Fibroblast of pulmonary artery (primary cell): ENCODE measurements at regions not wholly inside any gene's neighbourhood (a gene's known extent, or its start where the extent isn't known, plus 50 kb on each side); places are given as distances from the start of the nearest gene placed in this dataset.

Source experiments
- DNase-seq: peaks from one replicate; pipeline ENCODE4 v3.0.0-alpha.2; 2010; ENCODE audit warnings: low read depth
- H3K4me3 ChIP-seq: replicated peaks from 2 replicates; pipeline ENCODE4 v1.5.1; 2011; ENCODE audit warnings: low read depth, mild to moderate bottlenecking, control low read depth, low read length, moderate library complexity
- TF ChIP-seq, protein P1 (sequence below): IDR thresholded peaks from 2 replicates; pipeline ENCODE4 v1.5.1; 2011; ENCODE audit warnings: mild to moderate bottlenecking, control low read depth, low read length, inconsistent platforms; ENCODE audit errors: missing control alignments

DNA sequence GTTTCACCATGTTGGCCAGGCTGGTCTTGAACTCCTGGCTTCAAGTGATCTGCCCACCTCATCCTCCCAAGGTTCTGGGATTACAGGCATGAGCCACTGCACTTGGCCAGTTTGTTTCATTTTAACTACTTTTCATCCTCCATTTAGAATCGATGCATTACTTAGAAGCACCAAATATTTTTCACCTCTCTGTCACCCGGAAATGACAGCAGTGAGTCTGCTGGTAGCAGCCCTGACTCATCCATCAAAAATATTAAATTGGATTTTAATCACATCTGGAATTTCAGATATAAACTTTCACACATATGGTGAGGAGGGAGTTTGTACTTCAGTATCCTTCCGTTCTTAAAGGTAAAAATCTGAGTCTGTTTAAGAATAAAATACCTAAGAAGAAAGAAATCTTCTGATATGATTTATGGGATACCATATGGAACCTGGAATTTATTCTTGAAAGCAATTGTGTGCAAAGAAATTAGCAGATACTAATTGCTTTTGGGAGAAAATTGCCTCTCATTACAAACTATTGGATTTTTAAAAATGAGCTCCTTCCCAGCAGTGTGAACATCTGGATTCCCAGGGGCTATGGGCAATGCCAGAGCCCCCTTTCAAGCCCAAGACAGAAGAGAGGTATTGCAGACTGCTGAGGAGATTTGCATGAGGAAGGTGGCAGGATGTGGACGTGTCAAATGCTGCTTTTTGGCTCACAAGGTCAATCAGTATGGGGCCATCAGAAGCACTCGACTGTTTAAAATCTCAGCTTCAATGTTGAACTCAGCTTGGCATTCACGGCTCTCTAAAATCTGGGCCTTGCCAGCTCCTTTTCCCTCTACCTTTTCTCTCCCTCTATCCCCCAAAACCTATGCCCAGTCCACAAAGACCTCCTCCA lies 279.5 kb upstream of the SIX2 start:
- DNase-seq, result peak; percentile 36
- H3K4me3 ChIP-seq, result no peak overlapping the region
- TF ChIP-seq, protein P1, sequence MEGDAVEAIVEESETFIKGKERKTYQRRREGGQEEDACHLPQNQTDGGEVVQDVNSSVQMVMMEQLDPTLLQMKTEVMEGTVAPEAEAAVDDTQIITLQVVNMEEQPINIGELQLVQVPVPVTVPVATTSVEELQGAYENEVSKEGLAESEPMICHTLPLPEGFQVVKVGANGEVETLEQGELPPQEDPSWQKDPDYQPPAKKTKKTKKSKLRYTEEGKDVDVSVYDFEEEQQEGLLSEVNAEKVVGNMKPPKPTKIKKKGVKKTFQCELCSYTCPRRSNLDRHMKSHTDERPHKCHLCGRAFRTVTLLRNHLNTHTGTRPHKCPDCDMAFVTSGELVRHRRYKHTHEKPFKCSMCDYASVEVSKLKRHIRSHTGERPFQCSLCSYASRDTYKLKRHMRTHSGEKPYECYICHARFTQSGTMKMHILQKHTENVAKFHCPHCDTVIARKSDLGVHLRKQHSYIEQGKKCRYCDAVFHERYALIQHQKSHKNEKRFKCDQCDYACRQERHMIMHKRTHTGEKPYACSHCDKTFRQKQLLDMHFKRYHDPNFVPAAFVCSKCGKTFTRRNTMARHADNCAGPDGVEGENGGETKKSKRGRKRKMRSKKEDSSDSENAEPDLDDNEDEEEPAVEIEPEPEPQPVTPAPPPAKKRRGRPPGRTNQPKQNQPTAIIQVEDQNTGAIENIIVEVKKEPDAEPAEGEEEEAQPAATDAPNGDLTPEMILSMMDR, result no peak

DNA sequence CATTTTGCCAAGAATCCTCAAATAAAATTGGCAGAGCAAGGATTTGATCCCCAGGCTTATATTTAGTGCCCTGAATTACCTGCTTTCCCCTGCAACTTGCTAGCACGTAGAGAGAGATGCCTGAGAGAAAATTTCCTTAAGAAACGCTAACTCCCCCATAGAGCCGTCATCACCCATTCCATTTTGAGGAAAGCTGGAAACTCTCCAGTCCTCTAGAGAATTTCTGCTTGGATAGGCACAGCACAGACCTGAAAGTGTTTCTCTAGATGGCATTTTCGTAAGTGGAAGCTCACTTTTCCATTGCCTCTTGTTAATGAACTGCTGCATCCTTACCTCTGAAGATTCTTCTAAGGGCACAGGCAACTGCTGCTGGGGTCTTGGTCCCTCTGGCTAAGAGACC lies 277.8 kb upstream of the SIX2 start:
- TF ChIP-seq, protein P1, result no peak
- peak; percentile 77 for DNase-seq
- H3K4me3 ChIP-seq, result no peak overlapping the region

DNA sequence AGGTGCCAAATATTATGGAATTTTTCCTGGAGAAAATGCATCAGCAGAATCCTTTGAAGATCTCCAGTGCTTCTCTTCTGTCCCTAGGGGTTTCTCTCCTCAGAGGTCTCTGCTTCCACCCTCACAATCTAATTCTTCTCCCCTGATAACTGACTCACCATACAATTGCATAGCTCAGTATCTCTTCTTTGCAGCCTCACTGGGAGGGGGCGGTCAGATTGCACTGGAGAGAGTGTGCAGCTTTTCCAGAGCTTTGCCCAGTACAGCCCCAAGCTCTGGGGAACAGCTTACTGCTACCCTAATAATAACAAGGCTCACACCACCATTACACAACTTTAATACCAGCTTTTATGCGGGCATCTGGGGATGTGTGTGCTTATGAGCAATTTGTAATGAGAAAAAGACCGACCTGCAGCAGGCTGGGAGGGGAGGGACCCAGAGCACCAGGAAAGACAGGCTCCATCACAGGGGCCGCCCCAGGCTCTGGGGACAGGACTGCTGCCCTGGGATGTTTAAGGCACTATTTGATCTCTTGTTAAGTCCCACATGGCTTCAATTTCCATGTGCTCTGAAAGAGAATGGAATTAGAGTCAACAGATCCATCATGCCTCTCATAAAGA lies 276.6 kb upstream of the SIX2 start:
- H3K4me3 ChIP-seq, result no peak overlapping the region
- DNase-seq, result no peak
- TF ChIP-seq, protein P1, result no peak

DNA sequence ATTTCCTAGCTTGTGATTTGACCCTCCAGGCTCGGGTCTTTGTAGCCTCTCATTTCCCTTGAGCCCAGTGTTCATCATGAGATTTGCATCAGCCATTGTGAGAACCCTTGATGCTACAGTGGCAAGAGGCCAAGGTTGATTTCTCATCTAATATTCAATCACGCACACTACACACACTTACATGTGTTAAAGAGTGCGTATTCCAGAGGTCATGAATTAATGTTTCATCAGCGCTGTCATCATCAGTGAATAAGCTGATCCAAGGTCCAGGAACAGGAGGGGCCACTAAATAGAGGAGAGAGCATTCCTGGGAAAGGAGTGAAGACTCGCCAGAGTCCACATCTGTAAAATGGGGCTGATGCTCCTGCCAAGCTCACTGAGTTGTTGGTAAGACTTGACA lies 276.1 kb upstream of the SIX2 start:
- DNase-seq, result no peak
- no peak overlapping the region for H3K4me3 ChIP-seq
- TF ChIP-seq, protein P1, result no peak

DNA sequence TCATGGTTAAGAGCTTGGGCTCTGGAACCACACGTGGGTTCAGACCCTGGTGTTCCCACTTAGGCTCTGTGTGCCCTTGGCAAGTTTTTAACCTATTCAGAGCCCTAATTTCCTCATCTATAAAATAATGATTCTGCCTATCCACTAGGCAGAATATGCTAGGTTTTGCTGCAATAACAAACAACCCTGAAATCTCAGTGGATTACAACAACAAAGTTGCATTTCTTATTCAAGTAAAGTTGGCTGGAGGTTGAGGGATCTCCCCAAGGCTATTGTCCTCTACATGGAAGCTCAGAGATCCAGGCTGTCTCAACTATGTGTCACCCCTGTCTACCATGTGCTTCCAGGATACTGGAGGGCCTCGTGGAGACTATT lies 275.4 kb upstream of the SIX2 start:
- DNase-seq, result no peak
- TF ChIP-seq, protein P1, result no peak

DNA sequence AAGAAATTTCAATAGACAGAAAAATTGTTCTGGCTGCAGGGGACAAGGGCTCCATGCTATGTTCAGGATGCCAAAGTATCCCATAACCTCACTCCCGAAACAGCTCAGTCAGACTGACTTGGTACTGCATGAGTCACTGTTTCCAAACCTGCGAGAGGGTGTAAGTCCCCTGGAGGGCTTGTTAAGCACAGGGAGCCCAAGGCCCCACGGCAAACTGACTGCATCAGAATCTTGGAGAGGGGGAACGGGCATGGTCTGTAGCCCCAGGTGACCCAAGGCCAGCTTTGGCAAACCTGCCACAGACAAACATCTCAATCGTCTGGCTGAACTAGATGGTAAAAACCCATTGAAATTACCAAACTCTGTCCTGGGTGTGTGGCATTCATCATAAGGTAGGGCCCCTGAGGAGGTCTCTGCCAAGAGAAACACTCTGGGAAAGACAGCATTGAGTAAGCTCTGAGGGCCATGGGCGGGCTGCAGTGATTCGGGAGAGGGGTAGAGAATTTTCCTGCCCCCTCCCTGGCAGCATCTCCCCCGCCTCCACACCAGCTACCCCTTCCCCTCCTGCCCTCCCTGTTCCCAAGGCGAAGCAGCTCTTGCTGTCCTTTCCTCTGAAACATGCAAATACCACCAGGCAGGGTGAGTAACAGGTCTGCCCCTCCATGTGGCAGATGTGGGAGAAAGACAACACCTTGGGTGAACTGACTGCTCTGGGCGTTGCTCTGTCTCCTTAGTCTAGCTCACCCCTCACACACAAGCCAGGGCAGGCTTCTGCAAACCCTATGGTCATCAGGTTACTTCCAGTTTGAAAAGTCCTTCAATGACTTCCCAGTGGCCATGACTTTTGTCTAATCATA lies 274.7 kb upstream of the SIX2 start:
- no peak overlapping the region for H3K4me3 ChIP-seq
- peak; percentile 84 for DNase-seq
- TF ChIP-seq, protein P1, result no peak

More for the DNA sequence above, 275.4 kb upstream of the SIX2 start:
- H3K4me3 ChIP-seq, result no peak overlapping the region
